ENCODE measurements at regions not wholly inside any gene's neighbourhood (a gene's known extent, or its start where the extent isn't known, plus 50 kb on each side); places are given as distances from the start of the nearest gene placed in this dataset.
A peak's percentile ranks its signal among the peaks of the same experiment; 100 is the strongest.

DNA sequence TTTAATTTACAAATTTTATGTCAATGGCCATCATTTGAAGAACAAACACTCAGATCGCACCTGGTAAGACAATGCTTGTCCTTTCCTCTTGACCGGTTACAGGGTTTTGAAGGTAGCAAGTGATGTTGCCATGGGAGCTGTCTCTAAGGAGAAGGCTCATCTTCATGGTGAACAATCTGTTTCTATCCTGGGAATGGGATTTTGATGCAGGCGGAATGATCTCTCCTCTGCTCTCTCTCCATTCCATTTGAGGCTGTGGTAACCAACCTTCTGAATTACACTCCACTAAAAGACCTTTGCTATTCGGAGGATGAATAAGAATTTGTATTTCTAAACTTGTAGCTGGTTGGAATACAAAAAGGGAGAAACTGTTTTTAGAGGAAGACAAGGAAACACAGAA, 57.9 kb upstream of the SLC5A9 start:
- H3K9me3 ChIP-seq = peaks cover 0 to 9% (median 0%) of the 10 kb centered on the region in 12 donors
- DNase-seq (no peak), ATAC-seq (no peak)
- no peak overlapping the region for H3K27ac ChIP-seq
- intact Hi-C loops (cut with DNase I) = no loop called here
- no peak overlapping the region for H3K4me3 ChIP-seq
- TF ChIP-seq, protein P1, sequence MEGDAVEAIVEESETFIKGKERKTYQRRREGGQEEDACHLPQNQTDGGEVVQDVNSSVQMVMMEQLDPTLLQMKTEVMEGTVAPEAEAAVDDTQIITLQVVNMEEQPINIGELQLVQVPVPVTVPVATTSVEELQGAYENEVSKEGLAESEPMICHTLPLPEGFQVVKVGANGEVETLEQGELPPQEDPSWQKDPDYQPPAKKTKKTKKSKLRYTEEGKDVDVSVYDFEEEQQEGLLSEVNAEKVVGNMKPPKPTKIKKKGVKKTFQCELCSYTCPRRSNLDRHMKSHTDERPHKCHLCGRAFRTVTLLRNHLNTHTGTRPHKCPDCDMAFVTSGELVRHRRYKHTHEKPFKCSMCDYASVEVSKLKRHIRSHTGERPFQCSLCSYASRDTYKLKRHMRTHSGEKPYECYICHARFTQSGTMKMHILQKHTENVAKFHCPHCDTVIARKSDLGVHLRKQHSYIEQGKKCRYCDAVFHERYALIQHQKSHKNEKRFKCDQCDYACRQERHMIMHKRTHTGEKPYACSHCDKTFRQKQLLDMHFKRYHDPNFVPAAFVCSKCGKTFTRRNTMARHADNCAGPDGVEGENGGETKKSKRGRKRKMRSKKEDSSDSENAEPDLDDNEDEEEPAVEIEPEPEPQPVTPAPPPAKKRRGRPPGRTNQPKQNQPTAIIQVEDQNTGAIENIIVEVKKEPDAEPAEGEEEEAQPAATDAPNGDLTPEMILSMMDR (IDR thresholded peaks at IDR 0.05) = no peak
- no peak for TF ChIP-seq POLR2A (IDR thresholded peaks at IDR 0.05)
- no peaks in the 10 kb centered on the region for H3K36me3 ChIP-seq
- 69 to 91% (median 85%) methylated on average over 4 of the region's 4 CpGs for WGBS, 4 donors
- peaks cover 0 to 10% (median 0%) of the 10 kb centered on the region in 12 donors for H3K4me1 ChIP-seq
- no peaks in the 10 kb centered on the region for H3K27me3 ChIP-seq

DNA sequence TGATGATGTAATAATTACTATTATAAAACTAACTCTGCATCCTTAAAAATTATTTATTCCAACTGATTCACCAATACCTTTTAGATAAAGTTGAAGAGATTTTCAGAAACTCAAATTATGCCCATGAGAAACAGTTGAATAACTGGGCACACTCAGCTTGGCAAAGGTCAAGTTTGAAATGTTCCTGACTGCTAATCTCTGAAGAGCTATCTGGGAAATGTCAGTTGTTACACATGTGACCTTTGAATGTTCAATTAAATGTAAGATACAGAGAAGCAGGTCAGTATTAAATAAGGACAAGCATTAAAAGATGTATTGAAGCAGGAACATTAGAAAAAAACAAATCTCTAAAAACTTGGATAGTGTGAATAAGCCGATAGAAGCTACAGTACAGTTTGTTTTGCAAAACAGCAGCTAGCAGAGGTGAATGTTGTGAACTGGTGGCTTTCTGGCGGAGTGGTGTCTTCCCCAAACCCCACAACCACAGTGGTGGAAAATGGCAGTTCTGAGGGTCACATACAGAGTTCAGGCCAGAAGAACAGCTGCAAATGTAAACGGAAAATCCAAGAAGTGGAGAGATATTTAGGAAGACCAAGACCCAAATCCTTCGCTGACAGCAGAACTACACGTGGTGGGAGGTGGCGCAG, 61.9 kb upstream of the SLC5A9 start:
- Histone ChIP-seq H3K27ac (no peak overlapping the region), H3K36me3 (no peaks in the 10 kb centered on the region), H3K9me3 (no peaks in the 10 kb centered on the region), H3K4me1 (peaks cover 0 to 13% (median 0%) of the 10 kb centered on the region in 12 donors), H3K4me3 (no peak overlapping the region), H3K27me3 (no peaks in the 10 kb centered on the region)
- DNase-seq (no peak), ATAC-seq (peak; percentile 50 to 86 (median 86))
- intact Hi-C loops (cut with DNase I) = no loop called here
- WGBS, 4 donors = 47 to 71% (median 63%) methylated on average over 6 of the region's 6 CpGs
- TF ChIP-seq POLR2A (IDR thresholded peaks at IDR 0.05) = no peak
- TF ChIP-seq, protein P1 (IDR thresholded peaks at IDR 0.05) = no peak

DNA sequence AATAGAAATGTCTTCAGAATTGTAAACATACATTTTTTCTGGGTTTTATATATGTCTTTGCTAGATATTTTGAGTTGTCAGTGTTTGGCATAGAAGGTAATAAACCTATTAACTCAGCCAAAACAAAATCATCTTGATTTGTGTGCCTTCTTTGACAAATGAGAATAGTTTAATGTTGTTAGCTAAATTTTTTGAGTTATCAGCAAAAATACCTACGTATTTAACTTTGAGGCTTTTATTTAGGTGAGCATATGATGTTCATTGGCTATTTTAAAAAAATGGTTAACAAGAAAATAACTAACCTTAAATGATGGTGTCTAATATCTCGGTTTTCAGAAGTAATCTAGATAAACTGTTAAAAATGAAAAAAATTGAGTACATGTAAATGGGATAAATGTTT, 83.2 kb upstream of the SLC5A9 start:
- Histone ChIP-seq H3K27ac (no peak overlapping the region), H3K36me3 (no peaks in the 10 kb centered on the region), H3K9me3 (peaks cover 0 to 9% (median 0%) of the 10 kb centered on the region in 12 donors), H3K4me3 (no peak overlapping the region), H3K27me3 (peaks cover 0 to 4% (median 0%) of the 10 kb centered on the region in 9 donors), H3K4me1 (no peaks in the 10 kb centered on the region)
- DNase-seq = no peak
- intact Hi-C loops (cut with DNase I) = no loop called here
- WGBS, 4 donors = 70 to 80% (median 76%) methylated on average over 2 of the region's 2 CpGs
- ATAC-seq = no peak
- no peak for TF ChIP-seq POLR2A (IDR thresholded peaks at IDR 0.05)
- TF ChIP-seq, protein P1 (IDR thresholded peaks at IDR 0.05) = no peak

DNA sequence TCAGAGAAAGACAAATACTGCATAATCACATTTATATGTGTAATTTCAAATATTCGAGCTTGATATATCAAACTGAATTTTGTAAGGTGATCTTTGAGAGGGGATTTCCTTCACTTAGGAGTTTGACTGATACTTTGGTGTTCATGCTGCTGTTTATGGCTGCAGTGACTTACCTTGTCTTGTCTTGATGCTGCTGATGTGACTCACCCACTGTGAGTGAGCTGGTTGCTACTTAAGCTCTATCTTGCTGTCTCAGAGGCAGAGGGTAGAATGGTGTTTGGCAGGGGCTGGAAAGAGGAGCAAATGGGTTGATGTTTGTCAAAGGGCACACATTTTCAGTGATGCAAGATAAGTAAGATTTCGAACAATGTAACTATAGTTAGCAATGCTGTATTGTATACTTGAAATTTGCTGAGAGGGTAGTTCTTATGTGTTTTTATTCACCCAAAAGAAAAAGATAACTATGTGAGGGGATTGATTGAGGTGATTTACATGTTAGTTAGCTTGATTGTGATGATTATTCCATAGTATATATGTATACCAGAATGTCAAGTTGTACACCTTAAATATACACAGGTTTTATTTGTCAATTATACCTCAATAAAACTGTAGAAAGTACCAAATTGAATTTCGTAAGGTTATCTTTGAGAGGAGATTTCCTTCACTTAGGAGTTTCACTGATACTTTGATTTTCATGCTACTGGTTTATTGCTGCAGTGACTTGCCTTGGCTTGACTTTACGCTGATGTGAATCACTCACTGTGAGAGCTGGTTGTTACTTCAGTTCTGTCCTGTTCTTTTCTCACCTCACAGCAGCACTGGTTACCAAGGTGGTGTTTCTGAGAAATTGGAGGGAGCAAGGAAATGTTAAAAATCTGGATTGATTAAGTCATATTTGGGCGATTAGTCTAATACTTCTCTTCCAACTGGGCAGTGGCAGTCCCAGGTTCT, 94.5 kb upstream of the SLC5A9 start:
- 73 to 83% (median 76%) methylated on average over 5 of the region's 5 CpGs for WGBS, 4 donors
- H3K36me3 ChIP-seq = no peaks in the 10 kb centered on the region
- peaks cover 0 to 3% (median 0%) of the 10 kb centered on the region in 12 donors for H3K9me3 ChIP-seq
- ATAC-seq = no peak
- no peaks in the 10 kb centered on the region for H3K4me1 ChIP-seq
- TF ChIP-seq, protein P1 (IDR thresholded peaks at IDR 0.05) = no peak
- TF ChIP-seq POLR2A (IDR thresholded peaks at IDR 0.05) = no peak
- H3K4me3 ChIP-seq = no peak overlapping the region
- H3K27ac ChIP-seq = no peak overlapping the region
- intact Hi-C loops (cut with DNase I) = no loop called here
- H3K27me3 ChIP-seq = no peaks in the 10 kb centered on the region
- no peak for DNase-seq

Measured in heart left ventricle (tissue), 16 donors.